ENCODE measurements at regions not wholly inside any gene's neighbourhood (a gene's known extent, or its start where the extent isn't known, plus 50 kb on each side); places are given as distances from the start of the nearest gene placed in this dataset.

- no peak for DNase-seq
Measured at GRCh38 chr1:208866386-208866955, 622.3 kb upstream of the PLXNA2 start.

- no peak for DNase-seq
Measured at GRCh38 chr1:208868554-208868953, 624.4 kb upstream of the PLXNA2 start.

- DNase-seq: no peak
Measured at GRCh38 chr1:208874915-208875314, 630.7 kb upstream of the PLXNA2 start.

- no peak for DNase-seq
Measured at GRCh38 chr1:208879022-208879421, 634.8 kb upstream of the PLXNA2 start.

- DNase-seq: no peak
Measured at GRCh38 chr1:208880433-208881100, 636.4 kb upstream of the PLXNA2 start.

GRCh38 chr1:208885060-208885459 lies 640.9 kb upstream of the PLXNA2 start:
- no peak for DNase-seq

- no peak for DNase-seq
Measured at GRCh38 chr1:208885650-208886049, 641.5 kb upstream of the PLXNA2 start.

- DNase-seq: no peak
Measured at GRCh38 chr1:208888376-208888775, 644.2 kb upstream of the PLXNA2 start.

GRCh38 chr1:208892147-208892546 lies 648.0 kb upstream of the PLXNA2 start:
- DNase-seq: no peak

- DNase-seq: no peak
Measured at GRCh38 chr1:208893251-208893650, 649.1 kb upstream of the PLXNA2 start.

GRCh38 chr1:208895181-208895580 lies 651.0 kb upstream of the PLXNA2 start:
- no peak for DNase-seq

GRCh38 chr1:208895820-208896219 lies 651.6 kb upstream of the PLXNA2 start:
- no peak for DNase-seq

GRCh38 chr1:208896768-208897167 lies 652.6 kb upstream of the PLXNA2 start:
- DNase-seq: no peak

GRCh38 chr1:208899438-208899837 lies 655.3 kb upstream of the PLXNA2 start:
- no peak for DNase-seq

GRCh38 chr1:208903251-208903905 lies 659.2 kb upstream of the PLXNA2 start:
- no peak for DNase-seq

GRCh38 chr1:208907790-208908189 lies 663.6 kb upstream of the PLXNA2 start:
- no peak for DNase-seq

- no peak for DNase-seq
Measured at GRCh38 chr1:208909011-208909984, 665.1 kb upstream of the PLXNA2 start.

- no peak for DNase-seq
Measured at GRCh38 chr1:208910161-208910560, 666.0 kb upstream of the PLXNA2 start.

GRCh38 chr1:208917281-208917680 lies 666.2 kb upstream of the CAMK1G start:
- DNase-seq: no peak

GRCh38 chr1:208917723-208918122 lies 665.8 kb upstream of the CAMK1G start:
- DNase-seq: no peak

GRCh38 chr1:208918160-208918559 lies 665.4 kb upstream of the CAMK1G start:
- no peak for DNase-seq

GRCh38 chr1:208919371-208919770 lies 664.1 kb upstream of the CAMK1G start:
- no peak for DNase-seq

GRCh38 chr1:208921259-208921658 lies 662.3 kb upstream of the CAMK1G start:
- DNase-seq: no peak
